ENCODE measurements at regions not wholly inside any gene's neighbourhood (a gene's known extent, or its start where the extent isn't known, plus 50 kb on each side); places are given as distances from the start of the nearest gene placed in this dataset.

GRCh38 chr19:29397748-29398147, 128.0 kb upstream of the VSTM2B start:
- peak; percentile 64 for DNase-seq (ENCODE audit: low spot score)

GRCh38 chr19:29399804-29400203, 126.0 kb upstream of the VSTM2B start:
- no peak for DNase-seq (ENCODE audit: low spot score)

GRCh38 chr19:29400917-29401711, 124.7 kb upstream of the VSTM2B start:
- no peak for DNase-seq (ENCODE audit: low spot score)

GRCh38 chr19:29401712-29402421, 123.9 kb upstream of the VSTM2B start:
- DNase-seq (ENCODE audit: low spot score): no peak

- peak; percentile 37 for DNase-seq (ENCODE audit: low spot score)
These were observed 123.2 kb upstream of the VSTM2B start for GRCh38 chr19:29402563-29402962.

GRCh38 chr19:29404015-29404414, 121.8 kb upstream of the VSTM2B start:
- no peak for DNase-seq (ENCODE audit: low spot score)

- peak; percentile 67 for DNase-seq (ENCODE audit: low spot score)
These were observed 120.7 kb upstream of the VSTM2B start for GRCh38 chr19:29404951-29405727.

GRCh38 chr19:29405728-29405995, 120.1 kb upstream of the VSTM2B start:
- no peak for DNase-seq (ENCODE audit: low spot score)

- DNase-seq (ENCODE audit: low spot score): no peak
These were observed 116.5 kb upstream of the VSTM2B start for GRCh38 chr19:29409076-29409862.

- DNase-seq (ENCODE audit: low spot score): no peak
These were observed 115.2 kb upstream of the VSTM2B start for GRCh38 chr19:29410601-29411000.

- peak; percentile 90 for DNase-seq (ENCODE audit: low spot score)
These were observed 114.6 kb upstream of the VSTM2B start for GRCh38 chr19:29411113-29411581.

- peak; percentile 89 for DNase-seq (ENCODE audit: low spot score)
These were observed 112.4 kb upstream of the VSTM2B start for GRCh38 chr19:29413435-29413834.

- no peak for DNase-seq (ENCODE audit: low spot score)
These were observed 110.3 kb upstream of the VSTM2B start for GRCh38 chr19:29415507-29415906.

- DNase-seq (ENCODE audit: low spot score): no peak
These were observed 108.7 kb upstream of the VSTM2B start for GRCh38 chr19:29417048-29417447.

GRCh38 chr19:29418201-29418600, 107.6 kb upstream of the VSTM2B start:
- DNase-seq (ENCODE audit: low spot score): no peak

GRCh38 chr19:29420065-29420464, 105.7 kb upstream of the VSTM2B start:
- DNase-seq (ENCODE audit: low spot score): no peak

GRCh38 chr19:29420482-29421195, 105.2 kb upstream of the VSTM2B start:
- DNase-seq (ENCODE audit: low spot score): no peak

- DNase-seq (ENCODE audit: low spot score): no peak
These were observed 104.6 kb upstream of the VSTM2B start for GRCh38 chr19:29421196-29421545.

- DNase-seq (ENCODE audit: low spot score): no peak
These were observed 103.7 kb upstream of the VSTM2B start for GRCh38 chr19:29422047-29422446.

- DNase-seq (ENCODE audit: low spot score): no peak
These were observed 103.2 kb upstream of the VSTM2B start for GRCh38 chr19:29422486-29423085.

GRCh38 chr19:29428071-29428470, 97.7 kb upstream of the VSTM2B start:
- no peak for DNase-seq (ENCODE audit: low spot score)
